PC-9 (cell line): ENCODE measurements at regions not wholly inside any gene's neighbourhood (a gene's known extent, or its start where the extent isn't known, plus 50 kb on each side); places are given as distances from the start of the nearest gene placed in this dataset.
"Not testable (repeated sequence)": the region's sequence is repeated elsewhere in the genome, so short reads cannot be mapped to it uniquely, and the experiment has no call there.

ENCODE experiments used
- BruUV-seq: library from RNA; stranded (reverse); fragments of 400-500 nt; replicated peaks from 2 replicates; lab custom pipeline; 2021; lab: Mats Ljungman, UMichigan
- CTCF ChIA-PET: fragments of 300-600 bp; sonication (Branson Sonifier 250); formaldehyde crosslinking; loops from one replicate; lab custom pipeline; 2022; ENCODE audit warnings: antibody characterized with exemption; lab: Charles Lee
- POLR2A ChIA-PET: fragments of 300-600 bp; sonication (Branson Sonifier 250); formaldehyde crosslinking; loops from one replicate; lab custom pipeline; 2022; ENCODE audit warnings: antibody characterized with exemption; ENCODE audit not compliant: unreplicated experiment; lab: Charles Lee
- DNase-seq, 2 experiments: peaks; one replicate each; pipeline versions ENCODE4 v3.0.0 to v3.0.0-alpha.2; 2015 to 2022; ENCODE audit warnings: mixed read lengths in 1 of 2
- H2AFZ ChIP-seq: fragments of 200-600 bp; sonication (generic); 2 replicates; pipeline ENCODE4 v1.8.1; 2017; ENCODE audit warnings: antibody characterized with exemption
- H3F3A ChIP-seq: fragments of 200-600 bp; sonication (generic); 2 replicates; pipeline ENCODE4 v1.8.1; 2017; ENCODE audit warnings: antibody characterized with exemption, mild to moderate bottlenecking, low read depth; ENCODE audit not compliant: insufficient read depth
- H3K27ac ChIP-seq: fragments of 200-600 bp; sonication (generic); 2 replicates; pipeline ENCODE4 v1.6.1; 2016; ENCODE audit warnings: mixed run types
- H3K27me3 ChIP-seq: fragments of 200-600 bp; sonication (generic); 2 replicates; pipeline ENCODE4 v1.6.1; 2016; ENCODE audit warnings: low read depth, mixed run types; ENCODE audit not compliant: insufficient read depth
- H3K36me3 ChIP-seq: fragments of 200-600 bp; sonication (generic); 2 replicates; pipeline ENCODE4 v1.6.1; 2016; ENCODE audit warnings: low read depth, mixed run types
- H3K4me1 ChIP-seq: fragments of 200-600 bp; sonication (generic); replicated peaks from 2 replicates; pipeline ENCODE4 v1.6.1; 2016; ENCODE audit warnings: mixed run types; ENCODE audit not compliant: insufficient read depth
- H3K4me2 ChIP-seq: fragments of 200-600 bp; sonication (generic); 2 replicates; pipeline ENCODE4 v1.6.1; 2017; ENCODE audit warnings: mixed run types
- H3K4me3 ChIP-seq: fragments of 200-600 bp; sonication (generic); 2 replicates; pipeline ENCODE4 v1.6.1; 2016; ENCODE audit warnings: mixed run types
- H3K79me2 ChIP-seq: fragments of 200-600 bp; sonication (generic); 2 replicates; pipeline ENCODE4 v1.6.1; 2017; ENCODE audit warnings: low read depth, mixed run types
- H3K9me2 ChIP-seq: fragments of 200-600 bp; sonication (generic); 2 replicates; pipeline ENCODE4 v1.8.1; 2017; ENCODE audit warnings: mild to moderate bottlenecking; ENCODE audit not compliant: insufficient read depth
- H3K9me3 ChIP-seq: fragments of 200-600 bp; sonication (generic); 2 replicates; pipeline ENCODE4 v1.8.1; 2016; ENCODE audit warnings: low read depth; ENCODE audit not compliant: insufficient read depth
- H4K20me1 ChIP-seq: fragments of 200-600 bp; sonication (generic); 2 replicates; pipeline ENCODE4 v1.8.1; 2017; ENCODE audit not compliant: insufficient read depth
- EZH2 ChIP-seq: fragments of 200-600 bp; sonication (generic); IDR thresholded peaks from 2 replicates; pipeline ENCODE4 v1.8.0; 2017; ENCODE audit warnings: antibody characterized with exemption, low read depth
- intact Hi-C: fragments of 100-400 bp; cut with micrococcal nuclease; formaldehyde crosslinking; loops from one replicate; pipeline ENCODE4 v1.10.0; 2022; ENCODE audit not compliant: unreplicated experiment
- TF ChIP-seq, protein P1 (sequence below): fragments of 200-600 bp; sonication (generic); conservative IDR thresholded peaks from 2 replicates; pipeline ENCODE4 v1.6.1; 2017; ENCODE audit warnings: mixed run types, antibody characterized with exemption, mild to moderate bottlenecking, moderate library complexity

DNA sequence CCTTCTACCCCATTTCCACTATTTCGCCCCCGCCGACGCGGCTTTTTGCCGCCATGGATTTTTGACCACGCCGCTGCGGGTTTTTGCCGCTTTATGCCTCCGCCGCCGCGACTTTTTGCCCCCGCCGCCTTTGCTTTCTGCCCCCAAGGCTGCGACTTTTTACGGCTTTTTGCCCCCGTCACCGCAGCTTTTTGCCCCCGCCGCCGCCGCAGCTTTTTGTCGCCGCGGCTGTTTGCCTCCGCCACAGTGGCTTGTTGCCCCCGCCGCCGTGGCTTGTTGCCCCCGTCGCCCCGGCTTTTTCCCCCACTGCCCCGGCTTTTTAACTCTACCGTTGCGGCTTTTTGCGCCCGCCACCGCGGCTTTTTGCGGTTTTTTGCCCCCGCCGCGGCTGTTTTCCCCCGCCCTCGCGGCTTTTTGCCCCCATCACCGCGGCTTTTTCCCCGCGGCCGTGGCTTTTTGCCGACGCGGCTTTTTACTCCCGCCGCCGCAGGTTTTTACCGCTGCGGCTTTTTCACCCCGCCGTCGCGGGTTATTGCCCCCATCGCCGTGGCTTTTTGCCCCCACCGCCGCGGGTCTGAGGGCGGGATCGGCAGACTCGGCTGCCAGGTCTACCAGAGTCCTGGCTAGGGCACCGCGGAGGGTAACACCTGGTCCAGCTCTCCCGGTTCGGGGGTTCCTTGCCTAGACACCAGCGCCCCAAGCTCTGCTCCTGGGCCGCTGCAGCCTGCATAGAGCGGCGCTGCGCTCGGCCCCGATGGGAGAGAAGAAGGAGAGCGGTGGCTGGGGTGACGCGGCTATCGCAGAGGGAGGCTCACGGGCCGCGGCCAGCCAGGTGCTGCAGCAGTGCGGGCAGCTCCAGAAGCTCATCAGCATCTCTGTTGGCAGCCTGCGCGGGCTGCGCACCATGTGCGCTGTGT lies 562.7 kb upstream of the WSB1 start:
- intact Hi-C loops = no loop called here
- BruUV-seq = no TSS peak
- no peaks in the 10 kb centered on the region for H3K9me3 ChIP-seq
- DNase-seq = no peak
- no peaks in the 10 kb centered on the region for H3F3A ChIP-seq
- no peak overlapping the region for H3K4me3 ChIP-seq
- H3K4me2 ChIP-seq = no peak overlapping the region
- H3K4me1 ChIP-seq = no peaks in the 10 kb centered on the region
- ChIA-PET CTCF (no interaction called here), POLR2A (no interaction called here)
- no peak overlapping the region for H3K27ac ChIP-seq
- no peaks in the 10 kb centered on the region for H3K36me3 ChIP-seq
- H3K79me2 ChIP-seq = no peaks in the 10 kb centered on the region
- no peaks in the 10 kb centered on the region for H3K9me2 ChIP-seq
- no peaks in the 10 kb centered on the region for H4K20me1 ChIP-seq
- no peak for TF ChIP-seq EZH2
- TF ChIP-seq, protein P1, sequence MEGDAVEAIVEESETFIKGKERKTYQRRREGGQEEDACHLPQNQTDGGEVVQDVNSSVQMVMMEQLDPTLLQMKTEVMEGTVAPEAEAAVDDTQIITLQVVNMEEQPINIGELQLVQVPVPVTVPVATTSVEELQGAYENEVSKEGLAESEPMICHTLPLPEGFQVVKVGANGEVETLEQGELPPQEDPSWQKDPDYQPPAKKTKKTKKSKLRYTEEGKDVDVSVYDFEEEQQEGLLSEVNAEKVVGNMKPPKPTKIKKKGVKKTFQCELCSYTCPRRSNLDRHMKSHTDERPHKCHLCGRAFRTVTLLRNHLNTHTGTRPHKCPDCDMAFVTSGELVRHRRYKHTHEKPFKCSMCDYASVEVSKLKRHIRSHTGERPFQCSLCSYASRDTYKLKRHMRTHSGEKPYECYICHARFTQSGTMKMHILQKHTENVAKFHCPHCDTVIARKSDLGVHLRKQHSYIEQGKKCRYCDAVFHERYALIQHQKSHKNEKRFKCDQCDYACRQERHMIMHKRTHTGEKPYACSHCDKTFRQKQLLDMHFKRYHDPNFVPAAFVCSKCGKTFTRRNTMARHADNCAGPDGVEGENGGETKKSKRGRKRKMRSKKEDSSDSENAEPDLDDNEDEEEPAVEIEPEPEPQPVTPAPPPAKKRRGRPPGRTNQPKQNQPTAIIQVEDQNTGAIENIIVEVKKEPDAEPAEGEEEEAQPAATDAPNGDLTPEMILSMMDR = no peak
- peaks cover 2% of the 10 kb centered on the region; the same call in 1 of the 2 replicates for H3K27me3 ChIP-seq
- no peak overlapping the region for H2AFZ ChIP-seq

DNA sequence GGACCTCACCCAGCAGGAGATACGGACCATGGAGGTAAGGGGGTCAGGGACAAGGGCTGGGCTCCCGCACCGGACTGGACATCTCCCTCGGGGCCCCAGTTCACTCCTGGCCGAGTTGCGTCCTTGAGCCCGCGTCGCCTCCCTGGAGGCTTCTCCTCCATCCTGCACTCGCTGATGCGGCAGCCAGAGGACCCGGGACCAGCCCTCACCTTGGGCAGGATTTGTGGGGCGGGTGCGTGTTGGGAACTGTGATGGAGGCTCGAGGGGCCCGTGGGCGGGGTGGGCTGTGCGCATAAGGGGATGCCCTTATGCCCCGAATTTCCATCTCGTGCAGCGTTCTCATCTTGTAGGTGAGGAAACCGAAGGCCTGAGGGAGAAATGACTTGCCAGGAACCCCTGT lies 562.0 kb upstream of the WSB1 start:
- CTCF ChIA-PET, H3K4me1 ChIP-seq, intact Hi-C loops, H4K20me1 ChIP-seq, POLR2A ChIA-PET, H3K79me2 ChIP-seq, H2AFZ ChIP-seq, H3K27me3 ChIP-seq, BruUV-seq, H3K36me3 ChIP-seq, H3K4me2 ChIP-seq, H3F3A ChIP-seq, H3K9me3 ChIP-seq, H3K4me3 ChIP-seq, H3K9me2 ChIP-seq, H3K27ac ChIP-seq, DNase-seq: not testable (repeated sequence)

DNA sequence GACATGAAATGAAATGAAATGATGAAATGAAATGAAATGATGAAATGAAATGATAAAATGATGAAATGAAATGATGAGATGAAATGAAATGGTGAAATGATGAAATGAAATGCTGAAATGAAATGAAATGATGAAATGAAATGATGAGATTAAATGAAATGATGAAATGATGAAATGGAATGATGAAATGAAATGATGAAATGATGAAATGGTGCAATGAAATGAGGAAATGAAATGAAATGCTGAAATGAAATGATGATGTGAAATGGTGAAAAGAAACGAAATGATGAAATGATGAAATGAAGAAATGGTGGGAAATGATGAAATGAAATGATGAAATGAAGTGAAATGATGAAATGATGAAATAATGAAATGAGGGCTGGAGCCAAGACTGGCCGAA lies 559.1 kb upstream of the WSB1 start:
- BruUV-seq, H3K4me2 ChIP-seq, CTCF ChIA-PET, H2AFZ ChIP-seq, H3K9me3 ChIP-seq, DNase-seq, intact Hi-C loops, H3K79me2 ChIP-seq, H3K4me3 ChIP-seq, H3K36me3 ChIP-seq, H3K4me1 ChIP-seq, H3K9me2 ChIP-seq, H4K20me1 ChIP-seq, POLR2A ChIA-PET, H3K27ac ChIP-seq, H3F3A ChIP-seq, H3K27me3 ChIP-seq: not testable (repeated sequence)

DNA sequence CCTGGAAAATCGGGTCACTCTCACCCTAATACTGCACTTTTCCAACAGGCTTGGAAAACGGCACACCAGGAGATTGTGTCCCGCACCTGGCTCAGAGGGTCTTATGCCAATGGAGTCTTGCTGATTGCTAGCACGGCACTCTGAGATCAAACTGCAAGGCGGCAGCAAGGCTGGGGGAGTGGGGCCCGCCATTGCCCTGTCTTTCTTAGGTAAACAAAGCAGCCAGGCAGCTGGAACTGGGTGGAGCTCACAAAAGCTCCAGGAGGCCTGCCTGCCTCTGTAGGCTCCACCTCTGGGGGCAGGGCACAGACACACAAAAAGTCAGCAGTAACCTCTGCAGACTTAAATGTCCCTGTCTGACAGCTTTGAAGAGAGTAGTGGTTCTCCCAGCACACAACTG lies 557.9 kb upstream of the WSB1 start:
- CTCF ChIA-PET, DNase-seq, H4K20me1 ChIP-seq, intact Hi-C loops, POLR2A ChIA-PET, H3K4me1 ChIP-seq, H3K79me2 ChIP-seq, H3K4me2 ChIP-seq, H3K27ac ChIP-seq, H2AFZ ChIP-seq, H3K9me3 ChIP-seq, H3K36me3 ChIP-seq, H3F3A ChIP-seq, H3K9me2 ChIP-seq, H3K4me3 ChIP-seq, BruUV-seq, H3K27me3 ChIP-seq: not testable (repeated sequence)
